22Rv1 (cell line): ENCODE measurements at regions not wholly inside any gene's neighbourhood (a gene's known extent, or its start where the extent isn't known, plus 50 kb on each side); places are given as distances from the start of the nearest gene placed in this dataset.

Source experiments
- ZFX ChIP-seq: fragments of 450-650 bp; IDR thresholded peaks from 2 replicates; pipeline ENCODE4 v1.6.1; 2017; ENCODE audit warnings: antibody characterized with exemption, borderline replicate concordance
- TF ChIP-seq, protein P1 (sequence below): fragments of 450-650 bp; IDR thresholded peaks from 2 replicates; pipeline ENCODE4 v1.5.1; 2017; ENCODE audit warnings: mild to moderate bottlenecking

DNA sequence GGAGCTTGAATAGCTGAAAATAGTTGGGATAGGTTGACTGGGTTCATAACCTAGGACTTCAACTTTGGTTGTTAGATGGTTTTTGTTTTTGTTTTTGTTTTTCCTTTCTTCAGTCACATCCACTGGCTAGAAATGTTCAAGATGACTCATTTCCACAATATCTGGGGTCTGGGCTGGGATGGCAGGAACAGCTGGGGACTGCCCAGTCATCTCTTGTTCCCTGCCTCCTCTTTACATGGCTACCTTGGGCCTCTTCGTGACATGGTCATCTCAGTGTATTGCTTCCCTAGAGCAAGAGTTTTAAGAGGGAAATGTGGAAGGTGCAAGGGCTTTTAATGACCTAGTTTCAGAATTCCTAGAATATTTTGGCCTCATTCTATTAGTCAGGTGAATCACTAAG is 915.8 kb downstream of the XPNPEP1 start:
- TF ChIP-seq, protein P1, sequence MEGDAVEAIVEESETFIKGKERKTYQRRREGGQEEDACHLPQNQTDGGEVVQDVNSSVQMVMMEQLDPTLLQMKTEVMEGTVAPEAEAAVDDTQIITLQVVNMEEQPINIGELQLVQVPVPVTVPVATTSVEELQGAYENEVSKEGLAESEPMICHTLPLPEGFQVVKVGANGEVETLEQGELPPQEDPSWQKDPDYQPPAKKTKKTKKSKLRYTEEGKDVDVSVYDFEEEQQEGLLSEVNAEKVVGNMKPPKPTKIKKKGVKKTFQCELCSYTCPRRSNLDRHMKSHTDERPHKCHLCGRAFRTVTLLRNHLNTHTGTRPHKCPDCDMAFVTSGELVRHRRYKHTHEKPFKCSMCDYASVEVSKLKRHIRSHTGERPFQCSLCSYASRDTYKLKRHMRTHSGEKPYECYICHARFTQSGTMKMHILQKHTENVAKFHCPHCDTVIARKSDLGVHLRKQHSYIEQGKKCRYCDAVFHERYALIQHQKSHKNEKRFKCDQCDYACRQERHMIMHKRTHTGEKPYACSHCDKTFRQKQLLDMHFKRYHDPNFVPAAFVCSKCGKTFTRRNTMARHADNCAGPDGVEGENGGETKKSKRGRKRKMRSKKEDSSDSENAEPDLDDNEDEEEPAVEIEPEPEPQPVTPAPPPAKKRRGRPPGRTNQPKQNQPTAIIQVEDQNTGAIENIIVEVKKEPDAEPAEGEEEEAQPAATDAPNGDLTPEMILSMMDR, result no peak
- no peak for TF ChIP-seq ZFX
